CD14-positive monocyte (primary cell): ENCODE measurements at regions not wholly inside any gene's neighbourhood (a gene's known extent, or its start where the extent isn't known, plus 50 kb on each side); places are given as distances from the start of the nearest gene placed in this dataset.

Experiments
- DNase-seq, 3 donors: peaks; one replicate each; pipeline ENCODE4 v3.0.0-alpha.2; 2011 to 2022
- H2AFZ ChIP-seq: 2 replicates; pipeline ENCODE4 v1.6.0; 2012; ENCODE audit warnings: mild to moderate bottlenecking, low read depth, low read length, inconsistent platforms; ENCODE audit not compliant: insufficient read depth, poor library complexity, severe bottlenecking
- H3K27ac ChIP-seq, 2 donors: 1 replicate in 1 of 2; 2 replicates in 1 of 2; pipeline ENCODE4 v1.5.1; 2012 to 2013; ENCODE audit warnings: low read length in 2 of 2, control low read depth in 1 of 2, inconsistent platforms in 1 of 2, low read depth in 1 of 2, mild to moderate bottlenecking in 1 of 2
- H3K27me3 ChIP-seq, 2 donors: one replicate each; pipeline versions ENCODE4 v1.6.0 to v1.6.1; 2011 to 2013; ENCODE audit warnings: low read length in 2 of 2; ENCODE audit not compliant: control insufficient read depth in 2 of 2, insufficient read depth in 2 of 2
- H3K36me3 ChIP-seq, 2 donors: replicated peaks in 1 of 2; 1 replicate in 1 of 2; 2 replicates in 1 of 2; pipeline versions ENCODE4 v1.5.1 to v1.6.1; 2012 to 2013; ENCODE audit warnings: low read length in 2 of 2, control low read depth in 1 of 2, inconsistent platforms in 1 of 2, mild to moderate bottlenecking in 1 of 2; ENCODE audit not compliant: insufficient read depth in 2 of 2, control insufficient read depth in 1 of 2
- H3K4me1 ChIP-seq, 2 donors: 1 replicate in 1 of 2; 2 replicates in 1 of 2; pipeline versions ENCODE4 v1.5.1 to v1.6.1; 2012 to 2013; ENCODE audit warnings: low read length in 2 of 2, control low read depth in 1 of 2, inconsistent platforms in 1 of 2, mild to moderate bottlenecking in 1 of 2, moderate library complexity in 1 of 2; ENCODE audit not compliant: insufficient read depth in 2 of 2, control insufficient read depth in 1 of 2
- H3K4me2 ChIP-seq: replicated peaks from 2 replicates; pipeline ENCODE3; 2012; ENCODE audit warnings: low read length, moderate library complexity, mild to moderate bottlenecking; ENCODE audit not compliant: poor library complexity, severe bottlenecking; ENCODE audit errors: extremely low read depth
- H3K4me3 ChIP-seq, 3 experiments: fragments of 200-600 bp in 1 of 3; sonication (generic) in 1 of 3; replicated peaks in 1 of 3; 1 replicate in 2 of 3; 2 replicates in 1 of 3; pipeline ENCODE4 v1.5.1; 2011 to 2013; ENCODE audit warnings: low read length in 3 of 3, mild to moderate bottlenecking in 3 of 3, control low read depth in 2 of 3, low read depth in 2 of 3, inconsistent platforms in 1 of 3, moderate library complexity in 1 of 3
- H3K79me2 ChIP-seq: 2 replicates; pipeline ENCODE4 v1.6.0; 2012; ENCODE audit warnings: mild to moderate bottlenecking, control low read depth, inconsistent platforms, low read length, moderate library complexity; ENCODE audit not compliant: insufficient read depth
- H3K9ac ChIP-seq: 2 replicates; pipeline ENCODE4 v1.6.0; 2017; ENCODE audit warnings: low read length, mild to moderate bottlenecking; ENCODE audit not compliant: insufficient read depth, poor library complexity, severe bottlenecking
- H3K9me3 ChIP-seq, 2 donors: replicated peaks in 1 of 2; 1 replicate in 1 of 2; 2 replicates in 1 of 2; pipeline versions ENCODE4 v1.5.1 to v1.6.1; 2012 to 2013; ENCODE audit warnings: low read length in 2 of 2, control low read depth in 1 of 2; ENCODE audit not compliant: control insufficient read depth in 1 of 2, insufficient read depth in 1 of 2
- H4K20me1 ChIP-seq: 2 replicates; pipeline ENCODE4 v1.6.0; 2012; ENCODE audit warnings: mild to moderate bottlenecking, low read length, control low read depth, moderate library complexity; ENCODE audit not compliant: insufficient read depth
- H3K27ac Mint-ChIP-seq, 7 donors: one replicate each; pipeline ENCODE4 v1.8.0; 2020; ENCODE audit warnings: mild to moderate bottlenecking in 7 of 7, mixed read lengths in 7 of 7, moderate library complexity in 6 of 7, inconsistent platforms in 2 of 7
- H3K27me3 Mint-ChIP-seq, 3 donors: one replicate each; pipeline ENCODE4 v1.8.0; 2021 to 2022; ENCODE audit warnings: low read depth in 3 of 3, mild to moderate bottlenecking in 3 of 3, mixed read lengths in 3 of 3, moderate library complexity in 3 of 3, inconsistent platforms in 1 of 3
- H3K36me3 Mint-ChIP-seq, 2 donors: one replicate each; pipeline ENCODE4 v1.8.0; 2020; ENCODE audit warnings: mixed read lengths in 2 of 2, inconsistent platforms in 1 of 2, mild to moderate bottlenecking in 1 of 2
- H3K4me1 Mint-ChIP-seq: one replicate; pipeline ENCODE4 v1.8.0; 2020; ENCODE audit warnings: mild to moderate bottlenecking, mixed read lengths
- H3K4me3 Mint-ChIP-seq, 2 donors: one replicate each; pipeline ENCODE4 v1.8.0; 2020; ENCODE audit warnings: mild to moderate bottlenecking in 2 of 2, mixed read lengths in 2 of 2, moderate library complexity in 1 of 2
- H3K9me3 Mint-ChIP-seq, 7 donors: one replicate each; pipeline ENCODE4 v1.8.0; 2020 to 2022; ENCODE audit warnings: mixed read lengths in 7 of 7, mild to moderate bottlenecking in 6 of 7, moderate library complexity in 6 of 7, inconsistent platforms in 2 of 7
- WGBS: methylation state at CpG from one replicate; pipeline ENCODE4 v1.1.5; 2013; ENCODE audit warnings: missing lambda C conversion rate; ENCODE audit not compliant: insufficient coverage; 5-methylcytosine and 5-hydroxymethylcytosine counted together
- intact Hi-C, 2 donors: fragments of 100-400 bp; cut with micrococcal nuclease; formaldehyde crosslinking; loops; one replicate each; pipeline versions ENCODE4 v1.15.0 to v1.15.1; 2023
- TF ChIP-seq, protein P1 (sequence below): fragments of 200-600 bp; IDR thresholded peaks from one replicate; pipeline ENCODE4 v1.8.0; 2022; ENCODE audit warnings: antibody characterized with exemption, mild to moderate bottlenecking

DNA sequence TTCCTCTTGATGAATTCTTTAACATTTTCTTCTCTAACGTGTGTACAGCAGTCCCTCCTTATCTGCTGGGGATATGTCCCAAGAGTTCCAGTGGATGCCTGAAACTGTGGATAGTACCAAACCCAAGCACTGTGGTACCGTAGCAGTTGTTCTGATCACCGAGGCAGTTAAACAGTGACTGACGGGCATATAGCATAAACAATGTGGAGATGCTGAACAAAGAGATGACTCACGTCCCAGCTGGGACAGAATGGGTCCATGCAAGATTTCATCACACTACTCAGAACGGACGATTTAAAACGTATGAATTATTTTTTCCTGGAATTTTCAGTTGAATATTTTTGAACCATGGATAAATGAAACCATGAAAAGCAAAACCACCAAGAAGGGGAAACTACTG, 54.5 kb upstream of the SPAG16 start:
- Histone ChIP-seq H3K27ac (no peak overlapping the region), H3K36me3 (no peaks in the 10 kb centered on the region), H2AFZ (no peak overlapping the region), H3K4me1 (no peaks in the 10 kb centered on the region), H3K4me2 (no peak overlapping the region), H3K9ac (no peak overlapping the region), H3K9me3 (no peaks in the 10 kb centered on the region), H4K20me1 (no peaks in the 10 kb centered on the region), H3K27me3 (no peaks in the 10 kb centered on the region), H3K4me3 (no peak overlapping the region), H3K79me2 (no peaks in the 10 kb centered on the region)
- Mint-ChIP-seq H3K4me1 (peaks cover 9% of the 10 kb centered on the region), H3K36me3 (no peaks in the 10 kb centered on the region), H3K9me3 (no peaks in the 10 kb centered on the region), H3K27ac (peak overlapping the region in 1 of 7 donors; percentile 2), H3K4me3 (no peak overlapping the region), H3K27me3 (peaks cover 0 to 2% (median 0%) of the 10 kb centered on the region in 3 donors)
- DNase-seq: no peak
- 93% methylated on average over 4 of the region's 8 CpGs for WGBS
- intact Hi-C loops: no loop called here
- TF ChIP-seq, protein P1, sequence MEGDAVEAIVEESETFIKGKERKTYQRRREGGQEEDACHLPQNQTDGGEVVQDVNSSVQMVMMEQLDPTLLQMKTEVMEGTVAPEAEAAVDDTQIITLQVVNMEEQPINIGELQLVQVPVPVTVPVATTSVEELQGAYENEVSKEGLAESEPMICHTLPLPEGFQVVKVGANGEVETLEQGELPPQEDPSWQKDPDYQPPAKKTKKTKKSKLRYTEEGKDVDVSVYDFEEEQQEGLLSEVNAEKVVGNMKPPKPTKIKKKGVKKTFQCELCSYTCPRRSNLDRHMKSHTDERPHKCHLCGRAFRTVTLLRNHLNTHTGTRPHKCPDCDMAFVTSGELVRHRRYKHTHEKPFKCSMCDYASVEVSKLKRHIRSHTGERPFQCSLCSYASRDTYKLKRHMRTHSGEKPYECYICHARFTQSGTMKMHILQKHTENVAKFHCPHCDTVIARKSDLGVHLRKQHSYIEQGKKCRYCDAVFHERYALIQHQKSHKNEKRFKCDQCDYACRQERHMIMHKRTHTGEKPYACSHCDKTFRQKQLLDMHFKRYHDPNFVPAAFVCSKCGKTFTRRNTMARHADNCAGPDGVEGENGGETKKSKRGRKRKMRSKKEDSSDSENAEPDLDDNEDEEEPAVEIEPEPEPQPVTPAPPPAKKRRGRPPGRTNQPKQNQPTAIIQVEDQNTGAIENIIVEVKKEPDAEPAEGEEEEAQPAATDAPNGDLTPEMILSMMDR: no peak

GRCh38 chr2:213231966-213232365, 52.3 kb upstream of the SPAG16 start:
- Histone ChIP-seq H3K27ac (no peak overlapping the region), H3K4me2 (no peak overlapping the region), H3K9ac (no peak overlapping the region), H3K4me1 (no peaks in the 10 kb centered on the region), H2AFZ (no peak overlapping the region), H3K79me2 (no peaks in the 10 kb centered on the region), H3K4me3 (no peak overlapping the region), H3K27me3 (no peaks in the 10 kb centered on the region), H3K9me3 (no peaks in the 10 kb centered on the region), H4K20me1 (no peaks in the 10 kb centered on the region), H3K36me3 (no peaks in the 10 kb centered on the region)
- no peak overlapping the region for H3K27ac Mint-ChIP-seq
- H3K4me3 Mint-ChIP-seq: no peak overlapping the region
- no peak for DNase-seq
- H3K4me1 Mint-ChIP-seq: peaks cover 6% of the 10 kb centered on the region
- TF ChIP-seq, protein P1: no peak
- WGBS: no CpG with 5 or more reads among the region's 1 CpG
- peaks cover 0 to 2% (median 0%) of the 10 kb centered on the region in 3 donors for H3K27me3 Mint-ChIP-seq
- intact Hi-C loops: no loop called here
- H3K36me3 Mint-ChIP-seq: no peaks in the 10 kb centered on the region
- no peaks in the 10 kb centered on the region for H3K9me3 Mint-ChIP-seq
